HUES6 (cell line): ENCODE measurements at regions not wholly inside any gene's neighbourhood (a gene's known extent, or its start where the extent isn't known, plus 50 kb on each side); places are given as distances from the start of the nearest gene placed in this dataset.
"Not testable (repeated sequence)": the region's sequence is repeated elsewhere in the genome, so short reads cannot be mapped to it uniquely, and the experiment has no call there.

Source experiments
- H3K27ac ChIP-seq: 2 replicates; pipeline ENCODE4 v1.7.0; 2013; ENCODE audit warnings: low read depth, mild to moderate bottlenecking, low read length, inconsistent platforms
- H3K27me3 ChIP-seq: 2 replicates; pipeline ENCODE4 v1.6.1; 2013; ENCODE audit warnings: low read length; ENCODE audit not compliant: control insufficient read depth, insufficient read depth
- H3K36me3 ChIP-seq: 2 replicates; pipeline ENCODE4 v1.6.1; 2013; ENCODE audit warnings: low read length; ENCODE audit not compliant: control insufficient read depth, insufficient read depth
- H3K4me1 ChIP-seq: 2 replicates; pipeline ENCODE4 v1.6.1; 2013; ENCODE audit warnings: low read length; ENCODE audit not compliant: control insufficient read depth, insufficient read depth
- H3K4me3 ChIP-seq: 2 replicates; pipeline ENCODE4 v1.5.1; 2013; ENCODE audit warnings: low read depth, low read length
- H3K9ac ChIP-seq: one replicate; pipeline ENCODE4 v1.6.1; 2013; ENCODE audit warnings: mild to moderate bottlenecking, low read length
- H3K9me3 ChIP-seq: 2 replicates; pipeline ENCODE4 v1.6.1; 2013; ENCODE audit warnings: low read depth, low read length; ENCODE audit not compliant: control insufficient read depth, insufficient read depth

GRCh38 chr12:14075797-14076393 lies 94.5 kb upstream of the GRIN2B start:
- Histone ChIP-seq H3K9me3 (no peaks in the 10 kb centered on the region), H3K9ac (no peak overlapping the region), H3K4me3 (no peak overlapping the region), H3K27ac (no peak overlapping the region), H3K36me3 (no peaks in the 10 kb centered on the region), H3K4me1 (no peaks in the 10 kb centered on the region), H3K27me3 (no peaks in the 10 kb centered on the region)

GRCh38 chr12:14076538-14076937 lies 95.1 kb upstream of the GRIN2B start:
- Histone ChIP-seq H3K4me3 (no peak overlapping the region), H3K4me1 (no peaks in the 10 kb centered on the region), H3K9ac (no peak overlapping the region), H3K36me3 (no peaks in the 10 kb centered on the region), H3K27ac (no peak overlapping the region), H3K27me3 (no peaks in the 10 kb centered on the region), H3K9me3 (no peaks in the 10 kb centered on the region)

GRCh38 chr12:14086838-14087237 lies 105.4 kb upstream of the GRIN2B start:
- Histone ChIP-seq H3K27ac (no peak overlapping the region), H3K4me1 (no peaks in the 10 kb centered on the region), H3K9ac (no peak overlapping the region)

GRCh38 chr12:14099994-14100393 lies 118.6 kb upstream of the GRIN2B start:
- Histone ChIP-seq H3K9ac (no peak overlapping the region), H3K9me3 (peaks cover 9% of the 10 kb centered on the region), H3K4me1 (no peaks in the 10 kb centered on the region), H3K36me3 (no peaks in the 10 kb centered on the region), H3K4me3 (no peak overlapping the region), H3K27me3 (no peaks in the 10 kb centered on the region), H3K27ac (no peak overlapping the region)

More at GRCh38 chr12:14086838-14087237, 105.4 kb upstream of the GRIN2B start:
- Histone ChIP-seq H3K27me3 (no peaks in the 10 kb centered on the region), H3K36me3 (no peaks in the 10 kb centered on the region), H3K9me3 (peaks cover 2% of the 10 kb centered on the region; the same call in 1 of the 2 replicates), H3K4me3 (no peak overlapping the region)

- H3K4me3 ChIP-seq, H3K36me3 ChIP-seq, H3K27ac ChIP-seq, H3K9ac ChIP-seq, H3K9me3 ChIP-seq, H3K4me1 ChIP-seq, H3K27me3 ChIP-seq: not testable (repeated sequence)
Measured at GRCh38 chr12:14101556-14101955, 120.2 kb upstream of the GRIN2B start.

GRCh38 chr12:14111230-14111865 lies 129.9 kb upstream of the GRIN2B start:
- Histone ChIP-seq H3K9ac (no peak overlapping the region), H3K9me3 (no peaks in the 10 kb centered on the region), H3K4me1 (no peaks in the 10 kb centered on the region), H3K27ac (no peak overlapping the region), H3K36me3 (no peaks in the 10 kb centered on the region), H3K27me3 (no peaks in the 10 kb centered on the region), H3K4me3 (no peak overlapping the region)

GRCh38 chr12:14113031-14113430 lies 131.6 kb upstream of the GRIN2B start:
- no peak overlapping the region for H3K9ac ChIP-seq
- no peak overlapping the region for H3K27ac ChIP-seq

GRCh38 chr12:14126692-14127091 lies 145.3 kb upstream of the GRIN2B start:
- peaks cover 16% of the 10 kb centered on the region for H3K9me3 ChIP-seq
- H3K9ac ChIP-seq = no peak overlapping the region
- H3K4me1 ChIP-seq = no peaks in the 10 kb centered on the region
- H3K4me3 ChIP-seq = no peak overlapping the region
- H3K27ac ChIP-seq = no peak overlapping the region
- no peaks in the 10 kb centered on the region for H3K27me3 ChIP-seq
- H3K36me3 ChIP-seq = no peaks in the 10 kb centered on the region

More at GRCh38 chr12:14113031-14113430, 131.6 kb upstream of the GRIN2B start:
- H3K9me3 ChIP-seq = no peaks in the 10 kb centered on the region
- H3K4me1 ChIP-seq = no peaks in the 10 kb centered on the region
- no peak overlapping the region for H3K4me3 ChIP-seq
- no peaks in the 10 kb centered on the region for H3K36me3 ChIP-seq
- H3K27me3 ChIP-seq = no peaks in the 10 kb centered on the region

GRCh38 chr12:14129611-14130195 lies 148.3 kb upstream of the GRIN2B start:
- Histone ChIP-seq H3K27ac (no peak overlapping the region), H3K9ac (no peak overlapping the region), H3K36me3 (no peaks in the 10 kb centered on the region), H3K4me1 (no peaks in the 10 kb centered on the region), H3K4me3 (no peak overlapping the region), H3K9me3 (peaks cover 20% of the 10 kb centered on the region), H3K27me3 (no peaks in the 10 kb centered on the region)

- H3K27ac ChIP-seq = no peak overlapping the region
- 0 out of 2 replicates have a peak, but pooled peaks cover 4% of the 10 kb centered on the region for H3K9me3 ChIP-seq
- no peaks in the 10 kb centered on the region for H3K27me3 ChIP-seq
Measured at GRCh38 chr12:14135996-14136395, 154.6 kb upstream of the GRIN2B start.

GRCh38 chr12:14138495-14138894 lies 157.1 kb upstream of the GRIN2B start:
- no peaks in the 10 kb centered on the region for H3K27me3 ChIP-seq
- H3K4me3 ChIP-seq = no peak overlapping the region
- H3K27ac ChIP-seq = no peak overlapping the region
- H3K36me3 ChIP-seq = no peaks in the 10 kb centered on the region
- H3K9ac ChIP-seq = no peak overlapping the region
- H3K4me1 ChIP-seq = no peaks in the 10 kb centered on the region
- no peaks in the 10 kb centered on the region for H3K9me3 ChIP-seq

More at GRCh38 chr12:14135996-14136395, 154.6 kb upstream of the GRIN2B start:
- H3K4me1 ChIP-seq = no peaks in the 10 kb centered on the region
- no peak overlapping the region for H3K9ac ChIP-seq
- no peak overlapping the region for H3K4me3 ChIP-seq
- no peaks in the 10 kb centered on the region for H3K36me3 ChIP-seq
